GM23338 (cell line): ENCODE measurements at regions not wholly inside any gene's neighbourhood (a gene's known extent, or its start where the extent isn't known, plus 50 kb on each side); places are given as distances from the start of the nearest gene placed in this dataset.

ENCODE experiments used
- ATAC-seq: fragments of 200-7000 bp; cut with Tn5 transposase; 3 replicates; pipeline ENCODE4 v1.9.1; 2020
- DNase-seq: peaks from one replicate; pipeline ENCODE4 v3.0.0-alpha.2; 2015; ENCODE audit warnings: low spot score
- H2AFZ ChIP-seq: fragments of 200-600 bp; sonication (generic); 2 replicates; pipeline ENCODE4 v1.8.0; 2016; ENCODE audit warnings: antibody characterized with exemption, mild to moderate bottlenecking, moderate library complexity
- H3F3A ChIP-seq: fragments of 200-600 bp; sonication (generic); replicated peaks from 2 replicates; pipeline ENCODE4 v1.8.0; 2017; ENCODE audit warnings: antibody characterized with exemption, mixed run types, low read depth
- H3K27ac ChIP-seq: fragments of 200-600 bp; sonication (generic); 2 replicates; pipeline ENCODE4 v1.6.1; 2016; ENCODE audit warnings: low read depth
- H3K27me3 ChIP-seq: fragments of 200-600 bp; sonication (generic); 2 replicates; pipeline ENCODE4 v1.8.0; 2016; ENCODE audit warnings: mild to moderate bottlenecking, mixed run types, moderate library complexity; ENCODE audit not compliant: insufficient read depth
- H3K36me3 ChIP-seq: fragments of 200-600 bp; sonication (generic); 2 replicates; pipeline ENCODE4 v1.8.0; 2016; ENCODE audit warnings: mild to moderate bottlenecking; ENCODE audit not compliant: insufficient read depth
- H3K4me1 ChIP-seq: fragments of 200-600 bp; sonication (generic); 2 replicates; pipeline ENCODE4 v1.8.0; 2016; ENCODE audit warnings: mild to moderate bottlenecking, moderate library complexity; ENCODE audit not compliant: insufficient read depth
- H3K4me2 ChIP-seq: fragments of 200-600 bp; sonication (generic); 2 replicates; pipeline ENCODE4 v1.7.1; 2017; ENCODE audit warnings: mixed run types
- H3K4me3 ChIP-seq: fragments of 200-600 bp; sonication (generic); 2 replicates; pipeline ENCODE4 v1.6.1; 2016; ENCODE audit warnings: mixed run types
- H3K79me2 ChIP-seq: fragments of 200-600 bp; sonication (generic); replicated peaks from 2 replicates; pipeline ENCODE4 v1.8.0; 2017; ENCODE audit warnings: mild to moderate bottlenecking; ENCODE audit not compliant: insufficient read depth
- H3K9me2 ChIP-seq: fragments of 200-600 bp; sonication (generic); 2 replicates; pipeline ENCODE4 v1.8.0; 2017; ENCODE audit not compliant: insufficient read depth
- H4K20me1 ChIP-seq: fragments of 200-600 bp; sonication (generic); replicated peaks from 2 replicates; pipeline ENCODE4 v1.8.0; 2017; ENCODE audit warnings: mild to moderate bottlenecking; ENCODE audit not compliant: insufficient read depth
- H3K27ac Mint-ChIP-seq: 2 replicates; pipeline ENCODE4 v1.8.0; 2020; ENCODE audit warnings: inconsistent platforms, mild to moderate bottlenecking, moderate library complexity, mixed read lengths
- H3K27me3 Mint-ChIP-seq: 3 replicates; pipeline ENCODE4 v1.8.0; 2022; ENCODE audit warnings: low read depth, mild to moderate bottlenecking, moderate library complexity, mixed read lengths, inconsistent platforms; ENCODE audit not compliant: insufficient read depth, poor library complexity
- H3K36me3 Mint-ChIP-seq: 3 replicates; pipeline ENCODE4 v1.8.0; 2021; ENCODE audit warnings: low read depth, mild to moderate bottlenecking, inconsistent platforms, moderate library complexity, mixed read lengths
- H3K4me1 Mint-ChIP-seq: 3 replicates; pipeline ENCODE4 v1.8.0; 2020; ENCODE audit warnings: mild to moderate bottlenecking, inconsistent platforms, mixed read lengths
- H3K4me3 Mint-ChIP-seq: 3 replicates; pipeline ENCODE4 v1.8.0; 2021; ENCODE audit warnings: moderate library complexity, mild to moderate bottlenecking, inconsistent platforms, mixed read lengths
- H3K9me3 Mint-ChIP-seq: 3 replicates; pipeline ENCODE4 v1.8.0; 2020; ENCODE audit warnings: moderate library complexity, mild to moderate bottlenecking, inconsistent platforms, mixed read lengths
- CREB1 ChIP-seq: fragments of 250-450 bp; sonication (Bioruptor Pico); IDR thresholded peaks from 2 replicates; pipeline ENCODE4 v1.5.0; 2020; ENCODE audit warnings: low read depth, mild to moderate bottlenecking, moderate library complexity
- ETS1 ChIP-seq: IDR thresholded peaks from 2 replicates; pipeline ENCODE4 v1.6.1; 2016; ENCODE audit warnings: antibody characterized with exemption
- EZH2 ChIP-seq: fragments of 200-600 bp; sonication (generic); IDR thresholded peaks from one replicate; pipeline ENCODE4 v1.8.0; 2017; ENCODE audit warnings: antibody characterized with exemption, mild to moderate bottlenecking, low read depth; ENCODE audit not compliant: unreplicated experiment
- EZH2phosphoT487 ChIP-seq: fragments of 200-600 bp; sonication (generic); IDR thresholded peaks from one replicate; pipeline ENCODE4 v1.8.1; 2018; ENCODE audit warnings: antibody characterized with exemption; ENCODE audit not compliant: unreplicated experiment
- JUNB ChIP-seq: IDR thresholded peaks from one replicate; pipeline ENCODE4 v1.6.1; 2016; ENCODE audit warnings: antibody characterized with exemption; ENCODE audit not compliant: unreplicated experiment
- NANOG ChIP-seq: IDR thresholded peaks from 2 replicates; pipeline ENCODE4 v1.6.1; 2016; ENCODE audit warnings: antibody characterized with exemption, borderline replicate concordance
- REST ChIP-seq: IDR thresholded peaks from one replicate; pipeline ENCODE4 v1.6.1; 2018; ENCODE audit warnings: antibody characterized with exemption; ENCODE audit not compliant: unreplicated experiment
- ZNF114 ChIP-seq: fragments of 250-450 bp; sonication (Bioruptor Pico); IDR thresholded peaks from 2 replicates; pipeline ENCODE4 v1.5.0; 2020; ENCODE audit warnings: mild to moderate bottlenecking, moderate library complexity
- ZNF331 ChIP-seq: fragments of 250-450 bp; sonication (Bioruptor Pico); IDR thresholded peaks from 2 replicates; pipeline ENCODE4 v1.5.0; 2020; ENCODE audit warnings: low read depth, mild to moderate bottlenecking, moderate library complexity
- TF ChIP-seq, protein P1 (sequence below), 2 experiments: fragments of 200-600 bp in 1 of 2; sonication (generic) in 1 of 2; conservative IDR thresholded peaks; 2 replicates each; pipeline versions ENCODE4 v1.5.1 to v1.6.1; 2016 to 2017; ENCODE audit warnings: antibody characterized with exemption in 2 of 2, low read depth in 2 of 2, mild to moderate bottlenecking in 2 of 2, moderate library complexity in 1 of 2
- TF ChIP-seq, protein P2 (sequence below): fragments of 250-450 bp; sonication (Bioruptor Pico); IDR thresholded peaks from 2 replicates; pipeline ENCODE4 v1.5.0; 2020; ENCODE audit warnings: mild to moderate bottlenecking, moderate library complexity

DNA sequence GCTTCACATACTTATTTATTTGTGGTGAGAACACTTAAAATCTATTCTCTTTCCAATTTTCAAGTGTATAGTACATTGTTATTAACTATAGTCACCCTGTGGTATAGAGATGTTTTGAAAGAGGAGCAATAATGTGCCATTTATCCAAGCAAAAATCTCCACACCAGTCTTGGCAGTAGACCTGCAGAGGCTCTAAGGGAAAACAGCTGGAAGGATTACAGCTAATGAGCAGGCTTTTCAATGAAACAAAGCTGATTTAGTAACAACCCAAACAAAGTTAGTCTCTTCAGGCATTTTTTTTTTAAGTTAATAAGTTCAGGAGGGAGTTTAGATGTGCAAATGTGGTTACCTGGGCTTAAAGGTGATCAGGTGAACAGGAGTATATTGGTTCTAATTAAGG, 101.9 kb downstream of the EVX1 start (continued):
- TF ChIP-seq, protein P1, sequence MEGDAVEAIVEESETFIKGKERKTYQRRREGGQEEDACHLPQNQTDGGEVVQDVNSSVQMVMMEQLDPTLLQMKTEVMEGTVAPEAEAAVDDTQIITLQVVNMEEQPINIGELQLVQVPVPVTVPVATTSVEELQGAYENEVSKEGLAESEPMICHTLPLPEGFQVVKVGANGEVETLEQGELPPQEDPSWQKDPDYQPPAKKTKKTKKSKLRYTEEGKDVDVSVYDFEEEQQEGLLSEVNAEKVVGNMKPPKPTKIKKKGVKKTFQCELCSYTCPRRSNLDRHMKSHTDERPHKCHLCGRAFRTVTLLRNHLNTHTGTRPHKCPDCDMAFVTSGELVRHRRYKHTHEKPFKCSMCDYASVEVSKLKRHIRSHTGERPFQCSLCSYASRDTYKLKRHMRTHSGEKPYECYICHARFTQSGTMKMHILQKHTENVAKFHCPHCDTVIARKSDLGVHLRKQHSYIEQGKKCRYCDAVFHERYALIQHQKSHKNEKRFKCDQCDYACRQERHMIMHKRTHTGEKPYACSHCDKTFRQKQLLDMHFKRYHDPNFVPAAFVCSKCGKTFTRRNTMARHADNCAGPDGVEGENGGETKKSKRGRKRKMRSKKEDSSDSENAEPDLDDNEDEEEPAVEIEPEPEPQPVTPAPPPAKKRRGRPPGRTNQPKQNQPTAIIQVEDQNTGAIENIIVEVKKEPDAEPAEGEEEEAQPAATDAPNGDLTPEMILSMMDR (conservative IDR thresholded peaks at IDR 0.05; ENCODE audit: low read depth in 2 of 2) = no peak
- TF ChIP-seq ZNF114 (CRISPR knock-in tag) = no peak
- no peak for TF ChIP-seq EZH2
- no peak for TF ChIP-seq NANOG
- no peak for TF ChIP-seq CREB1
- no peak for TF ChIP-seq ZNF331
- no peak for TF ChIP-seq REST
- no peak for TF ChIP-seq JUNB

DNA sequence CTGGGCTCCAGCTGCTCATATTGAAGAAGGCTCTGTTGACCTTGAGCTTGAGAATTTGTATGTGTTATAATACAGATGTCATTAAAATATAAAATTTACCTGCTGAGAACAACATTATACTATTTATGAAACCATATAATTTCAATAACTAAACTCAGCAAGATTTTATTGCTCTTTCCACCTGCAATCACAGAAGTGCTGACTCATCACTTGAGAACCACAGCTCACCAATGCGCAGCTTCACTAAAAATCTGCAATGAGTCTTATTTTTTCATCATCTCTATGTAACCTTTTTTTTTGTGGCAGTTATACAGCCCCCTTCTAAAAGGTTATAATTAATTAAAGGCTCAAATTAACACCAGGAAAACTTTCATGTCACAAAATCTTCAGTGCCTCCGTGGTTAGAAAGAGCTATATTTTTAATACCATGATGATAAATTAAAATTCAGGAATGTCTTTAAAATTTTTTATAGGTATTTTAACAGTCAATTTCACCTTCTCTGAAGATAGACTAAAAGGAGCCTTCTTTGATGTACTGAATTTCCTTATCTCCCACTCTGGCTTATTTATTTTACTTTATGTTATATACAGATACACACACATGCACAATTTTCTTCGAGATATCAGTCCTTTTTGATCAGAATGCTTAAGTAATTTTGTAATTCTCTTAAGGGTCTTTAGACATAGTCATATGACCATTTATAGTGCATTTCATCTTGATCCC, 102.7 kb downstream of the EVX1 start:
- TF ChIP-seq, protein P2, sequence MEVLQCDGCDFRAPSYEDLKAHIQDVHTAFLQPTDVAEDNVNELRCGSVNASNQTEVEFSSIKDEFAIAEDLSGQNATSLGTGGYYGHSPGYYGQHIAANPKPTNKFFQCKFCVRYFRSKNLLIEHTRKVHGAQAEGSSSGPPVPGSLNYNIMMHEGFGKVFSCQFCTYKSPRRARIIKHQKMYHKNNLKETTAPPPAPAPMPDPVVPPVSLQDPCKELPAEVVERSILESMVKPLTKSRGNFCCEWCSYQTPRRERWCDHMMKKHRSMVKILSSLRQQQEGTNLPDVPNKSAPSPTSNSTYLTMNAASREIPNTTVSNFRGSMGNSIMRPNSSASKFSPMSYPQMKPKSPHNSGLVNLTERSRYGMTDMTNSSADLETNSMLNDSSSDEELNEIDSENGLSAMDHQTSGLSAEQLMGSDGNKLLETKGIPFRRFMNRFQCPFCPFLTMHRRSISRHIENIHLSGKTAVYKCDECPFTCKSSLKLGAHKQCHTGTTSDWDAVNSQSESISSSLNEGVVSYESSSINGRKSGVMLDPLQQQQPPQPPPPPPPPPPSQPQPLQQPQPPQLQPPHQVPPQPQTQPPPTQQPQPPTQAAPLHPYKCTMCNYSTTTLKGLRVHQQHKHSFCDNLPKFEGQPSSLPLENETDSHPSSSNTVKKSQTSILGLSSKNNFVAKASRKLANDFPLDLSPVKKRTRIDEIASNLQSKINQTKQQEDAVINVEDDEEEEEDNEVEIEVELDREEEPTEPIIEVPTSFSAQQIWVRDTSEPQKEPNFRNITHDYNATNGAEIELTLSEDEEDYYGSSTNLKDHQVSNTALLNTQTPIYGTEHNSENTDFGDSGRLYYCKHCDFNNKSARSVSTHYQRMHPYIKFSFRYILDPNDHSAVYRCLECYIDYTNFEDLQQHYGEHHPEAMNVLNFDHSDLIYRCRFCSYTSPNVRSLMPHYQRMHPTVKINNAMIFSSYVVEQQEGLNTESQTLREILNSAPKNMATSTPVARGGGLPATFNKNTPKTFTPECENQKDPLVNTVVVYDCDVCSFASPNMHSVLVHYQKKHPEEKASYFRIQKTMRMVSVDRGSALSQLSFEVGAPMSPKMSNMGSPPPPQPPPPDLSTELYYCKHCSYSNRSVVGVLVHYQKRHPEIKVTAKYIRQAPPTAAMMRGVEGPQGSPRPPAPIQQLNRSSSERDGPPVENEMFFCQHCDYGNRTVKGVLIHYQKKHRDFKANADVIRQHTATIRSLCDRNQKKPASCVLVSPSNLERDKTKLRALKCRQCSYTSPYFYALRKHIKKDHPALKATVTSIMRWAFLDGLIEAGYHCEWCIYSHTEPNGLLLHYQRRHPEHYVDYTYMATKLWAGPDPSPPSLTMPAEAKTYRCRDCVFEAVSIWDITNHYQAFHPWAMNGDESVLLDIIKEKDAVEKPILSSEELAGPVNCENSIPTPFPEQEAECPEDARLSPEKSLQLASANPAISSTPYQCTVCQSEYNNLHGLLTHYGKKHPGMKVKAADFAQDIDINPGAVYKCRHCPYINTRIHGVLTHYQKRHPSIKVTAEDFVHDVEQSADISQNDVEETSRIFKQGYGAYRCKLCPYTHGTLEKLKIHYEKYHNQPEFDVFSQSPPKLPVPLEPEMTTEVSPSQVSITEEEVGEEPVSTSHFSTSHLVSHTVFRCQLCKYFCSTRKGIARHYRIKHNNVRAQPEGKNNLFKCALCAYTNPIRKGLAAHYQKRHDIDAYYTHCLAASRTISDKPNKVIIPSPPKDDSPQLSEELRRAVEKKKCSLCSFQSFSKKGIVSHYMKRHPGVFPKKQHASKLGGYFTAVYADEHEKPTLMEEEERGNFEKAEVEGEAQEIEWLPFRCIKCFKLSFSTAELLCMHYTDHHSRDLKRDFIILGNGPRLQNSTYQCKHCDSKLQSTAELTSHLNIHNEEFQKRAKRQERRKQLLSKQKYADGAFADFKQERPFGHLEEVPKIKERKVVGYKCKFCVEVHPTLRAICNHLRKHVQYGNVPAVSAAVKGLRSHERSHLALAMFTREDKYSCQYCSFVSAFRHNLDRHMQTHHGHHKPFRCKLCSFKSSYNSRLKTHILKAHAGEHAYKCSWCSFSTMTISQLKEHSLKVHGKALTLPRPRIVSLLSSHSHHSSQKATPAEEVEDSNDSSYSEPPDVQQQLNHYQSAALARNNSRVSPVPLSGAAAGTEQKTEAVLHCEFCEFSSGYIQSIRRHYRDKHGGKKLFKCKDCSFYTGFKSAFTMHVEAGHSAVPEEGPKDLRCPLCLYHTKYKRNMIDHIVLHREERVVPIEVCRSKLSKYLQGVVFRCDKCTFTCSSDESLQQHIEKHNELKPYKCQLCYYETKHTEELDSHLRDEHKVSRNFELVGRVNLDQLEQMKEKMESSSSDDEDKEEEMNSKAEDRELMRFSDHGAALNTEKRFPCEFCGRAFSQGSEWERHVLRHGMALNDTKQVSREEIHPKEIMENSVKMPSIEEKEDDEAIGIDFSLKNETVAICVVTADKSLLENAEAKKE (CRISPR knock-in tag) = no peak
- no peak for TF ChIP-seq EZH2phosphoT487
- TF ChIP-seq NANOG = no peak
- TF ChIP-seq ETS1 = no peak
- Histone ChIP-seq H3K4me2 (0 out of 2 replicates have a peak overlapping the region, but pooled peaks have one; percentile 21), H4K20me1 (no peaks in the 10 kb centered on the region), H3K4me3 (no peak overlapping the region), H3K4me1 (peaks cover 12% of the 10 kb centered on the region), H3K27me3 (no peaks in the 10 kb centered on the region), H3K79me2 (no peaks in the 10 kb centered on the region), H3K9me2 (no peaks in the 10 kb centered on the region; the same call in 1 of the 2 replicates), H3F3A (no peaks in the 10 kb centered on the region), H2AFZ (no peak overlapping the region), H3K36me3 (no peaks in the 10 kb centered on the region), H3K27ac (no peak overlapping the region)
- ATAC-seq (no peak), DNase-seq (no peak)
- Mint-ChIP-seq H3K27me3 (peaks cover 6% of the 10 kb centered on the region), H3K36me3 (no peaks in the 10 kb centered on the region), H3K9me3 (no peaks in the 10 kb centered on the region), H3K27ac (peak overlapping the region; percentile 72; the same call in 1 of the 2 replicates), H3K4me1 (peaks cover 19% of the 10 kb centered on the region), H3K4me3 (no peak overlapping the region)
